Brain microvascular endothelial cell (primary cell): ENCODE measurements at regions not wholly inside any gene's neighbourhood (a gene's known extent, or its start where the extent isn't known, plus 50 kb on each side); places are given as distances from the start of the nearest gene placed in this dataset.
"Not testable (repeated sequence)": the region's sequence is repeated elsewhere in the genome, so short reads cannot be mapped to it uniquely, and the experiment has no call there.

Source experiments
- DNase-seq: peaks from one replicate; pipeline ENCODE4 v3.0.0-alpha.2; 2020
- H3K27ac ChIP-seq: fragments of 250-450 bp; sonication (Bioruptor Pico); 2 replicates; pipeline ENCODE4 v1.5.1; 2020; ENCODE audit warnings: mild to moderate bottlenecking, moderate library complexity
- H3K27me3 ChIP-seq: fragments of 250-450 bp; sonication (Bioruptor Pico); replicated peaks from 2 replicates; pipeline ENCODE4 v1.5.1; 2020; ENCODE audit warnings: mild to moderate bottlenecking
- H3K36me3 ChIP-seq: fragments of 250-450 bp; sonication (Bioruptor Pico); replicated peaks from 2 replicates; pipeline ENCODE4 v1.5.1; 2020; ENCODE audit warnings: mild to moderate bottlenecking
- H3K4me3 ChIP-seq: 2 replicates; pipeline ENCODE4 v1.5.1; 2011; ENCODE audit warnings: low read depth, mild to moderate bottlenecking, control low read depth, low read length, moderate library complexity
- CTCF ChIP-seq: IDR thresholded peaks from 2 replicates; pipeline ENCODE4 v1.5.1; 2011; ENCODE audit warnings: low read depth, mild to moderate bottlenecking, moderate library complexity, low read length, control low read depth, inconsistent platforms; ENCODE audit errors: missing control alignments
- in situ Hi-C: cut with HindIII; loops from 2 replicates; pipeline ENCODE4 v1.10.0; 2017; ENCODE audit warnings: low sequenced_read_pairs, low pct_ligation_motif_present

- in situ Hi-C loops = no loop called here
- DNase-seq = no peak
- Histone ChIP-seq H3K27ac (no peak overlapping the region), H3K4me3 (no peak overlapping the region), H3K27me3 (peaks cover 2% of the 10 kb centered on the region), H3K36me3 (no peaks in the 10 kb centered on the region)
- TF ChIP-seq CTCF = no peak
Observed at GRCh38 chr3:10653241-10653640, 147.9 kb upstream of the ATP2B2 start.

GRCh38 chr3:10653866-10654611, 148.7 kb upstream of the ATP2B2 start:
- in situ Hi-C loops = no loop called here
- Histone ChIP-seq H3K27me3 (peaks cover 2% of the 10 kb centered on the region), H3K4me3 (no peak overlapping the region), H3K36me3 (no peaks in the 10 kb centered on the region), H3K27ac (no peak overlapping the region)
- no peak for TF ChIP-seq CTCF
- no peak for DNase-seq

GRCh38 chr3:10655105-10655504, 149.7 kb upstream of the ATP2B2 start:
- no peak overlapping the region for H3K4me3 ChIP-seq
- peaks cover 2% of the 10 kb centered on the region for H3K27me3 ChIP-seq
- no peaks in the 10 kb centered on the region for H3K36me3 ChIP-seq
- no peak for DNase-seq
- no peak for TF ChIP-seq CTCF
- in situ Hi-C loops = no loop called here
- H3K27ac ChIP-seq = no peak overlapping the region

GRCh38 chr3:10657339-10657738, 152.0 kb upstream of the ATP2B2 start:
- H3K4me3 ChIP-seq, in situ Hi-C loops, H3K36me3 ChIP-seq, H3K27ac ChIP-seq, DNase-seq, H3K27me3 ChIP-seq: not testable (repeated sequence)

GRCh38 chr3:10665592-10665991, 150.4 kb upstream of the SLC6A11 start:
- Histone ChIP-seq H3K36me3 (no peaks in the 10 kb centered on the region), H3K4me3 (no peak overlapping the region), H3K27me3 (no peaks in the 10 kb centered on the region), H3K27ac (no peak overlapping the region)
- DNase-seq = no peak
- in situ Hi-C loops = no loop called here
- no peak for TF ChIP-seq CTCF

- in situ Hi-C loops = no loop called here
- no peak for DNase-seq
- no peak for TF ChIP-seq CTCF
Observed at GRCh38 chr3:10666621-10667020, 149.4 kb upstream of the SLC6A11 start.

More at GRCh38 chr3:10666621-10667020, 149.4 kb upstream of the SLC6A11 start:
- Histone ChIP-seq H3K36me3 (no peaks in the 10 kb centered on the region), H3K27me3 (no peaks in the 10 kb centered on the region), H3K4me3 (no peak overlapping the region), H3K27ac (no peak overlapping the region)
